MCF 10A (cell line): ENCODE measurements at regions not wholly inside any gene's neighbourhood (a gene's known extent, or its start where the extent isn't known, plus 50 kb on each side); places are given as distances from the start of the nearest gene placed in this dataset.

ENCODE experiments used
- BruUV-seq: library from RNA; stranded (reverse); fragments of 400-500 nt; replicated peaks from 2 replicates; lab custom pipeline; 2021; lab: Mats Ljungman, UMichigan
- CTCF ChIA-PET: fragments of 300-600 bp; sonication (Branson Sonifier 250); formaldehyde crosslinking; extraction: SDS; loops from one replicate; lab custom pipeline; 2021; ENCODE audit warnings: antibody characterized with exemption, inconsistent platforms; lab: Yijun Ruan, JAX
- POLR2A ChIA-PET: fragments of 300-600, 350-650 bp; sonication (Branson Sonifier 250); formaldehyde crosslinking; extraction: SDS; loops from one replicate; lab custom pipeline; 2020; ENCODE audit warnings: antibody characterized with exemption, inconsistent platforms; lab: Yijun Ruan, JAX
- DNase-seq: peaks from one replicate; pipeline ENCODE4 v3.0.0-alpha.2; 2018; ENCODE audit not compliant: unreplicated experiment
- H3K27ac Mint-ChIP-seq: one replicate; pipeline ENCODE4 v1.8.0; 2022; ENCODE audit warnings: mild to moderate bottlenecking, low read depth, mixed read lengths; ENCODE audit not compliant: unreplicated experiment
- H3K27me3 Mint-ChIP-seq: one replicate; pipeline ENCODE4 v1.8.0; 2022; ENCODE audit warnings: mixed read lengths; ENCODE audit not compliant: insufficient read depth, unreplicated experiment
- H3K36me3 Mint-ChIP-seq: one replicate; pipeline ENCODE4 v1.8.0; 2022; ENCODE audit warnings: mild to moderate bottlenecking, moderate library complexity, mixed read lengths; ENCODE audit not compliant: insufficient read depth, unreplicated experiment
- H3K4me1 Mint-ChIP-seq: one replicate; pipeline ENCODE4 v1.8.0; 2022; ENCODE audit warnings: mixed read lengths; ENCODE audit not compliant: insufficient read depth, unreplicated experiment
- H3K4me3 Mint-ChIP-seq: one replicate; pipeline ENCODE4 v1.8.0; 2022; ENCODE audit warnings: mild to moderate bottlenecking, moderate library complexity, mixed read lengths; ENCODE audit not compliant: unreplicated experiment
- H3K9me3 Mint-ChIP-seq: one replicate; pipeline ENCODE4 v1.8.0; 2022; ENCODE audit warnings: mixed read lengths; ENCODE audit not compliant: unreplicated experiment
- intact Hi-C: fragments of 100-400 bp; cut with micrococcal nuclease; formaldehyde crosslinking; loops from 2 replicates; pipeline ENCODE4 v1.14.1; 2022
- TF ChIP-seq, protein P1 (sequence below): fragments of 200-600 bp; IDR thresholded peaks from one replicate; pipeline ENCODE4 v1.8.0; 2022; ENCODE audit warnings: antibody characterized with exemption, mild to moderate bottlenecking; ENCODE audit not compliant: unreplicated experiment

DNA sequence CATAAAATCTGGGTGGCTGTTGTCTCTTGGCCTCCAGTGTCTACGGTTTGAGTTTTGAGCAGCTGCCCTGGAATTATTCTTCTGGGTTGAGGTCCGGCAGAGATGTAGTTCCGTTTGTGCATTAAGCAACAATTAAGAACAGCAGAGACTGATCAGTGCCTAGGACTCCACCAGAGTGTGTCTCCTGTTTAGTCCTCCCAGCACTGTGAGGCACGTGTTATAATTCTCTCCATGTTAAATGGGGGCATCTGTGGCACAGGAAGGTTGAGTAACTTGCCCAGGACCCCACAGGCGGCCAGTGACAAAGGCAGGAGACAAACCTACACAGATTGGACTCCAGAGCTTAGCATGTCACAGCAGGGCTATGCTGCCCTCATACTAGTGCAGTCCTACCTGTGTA, 225.1 kb downstream of the CBLN1 start:
- Mint-ChIP-seq H3K9me3 (no peaks in the 10 kb centered on the region), H3K4me3 (no peak overlapping the region), H3K27ac (no peak overlapping the region), H3K4me1 (no peaks in the 10 kb centered on the region), H3K27me3 (peaks cover 14% of the 10 kb centered on the region), H3K36me3 (no peaks in the 10 kb centered on the region)
- ChIA-PET CTCF (interaction anchor here (0.6 kb wide), 1 partner anchor 135 kb away, joined by 4 read pairs; no protein-coding TSS in a partner anchor), POLR2A (no interaction called here)
- TF ChIP-seq, protein P1, sequence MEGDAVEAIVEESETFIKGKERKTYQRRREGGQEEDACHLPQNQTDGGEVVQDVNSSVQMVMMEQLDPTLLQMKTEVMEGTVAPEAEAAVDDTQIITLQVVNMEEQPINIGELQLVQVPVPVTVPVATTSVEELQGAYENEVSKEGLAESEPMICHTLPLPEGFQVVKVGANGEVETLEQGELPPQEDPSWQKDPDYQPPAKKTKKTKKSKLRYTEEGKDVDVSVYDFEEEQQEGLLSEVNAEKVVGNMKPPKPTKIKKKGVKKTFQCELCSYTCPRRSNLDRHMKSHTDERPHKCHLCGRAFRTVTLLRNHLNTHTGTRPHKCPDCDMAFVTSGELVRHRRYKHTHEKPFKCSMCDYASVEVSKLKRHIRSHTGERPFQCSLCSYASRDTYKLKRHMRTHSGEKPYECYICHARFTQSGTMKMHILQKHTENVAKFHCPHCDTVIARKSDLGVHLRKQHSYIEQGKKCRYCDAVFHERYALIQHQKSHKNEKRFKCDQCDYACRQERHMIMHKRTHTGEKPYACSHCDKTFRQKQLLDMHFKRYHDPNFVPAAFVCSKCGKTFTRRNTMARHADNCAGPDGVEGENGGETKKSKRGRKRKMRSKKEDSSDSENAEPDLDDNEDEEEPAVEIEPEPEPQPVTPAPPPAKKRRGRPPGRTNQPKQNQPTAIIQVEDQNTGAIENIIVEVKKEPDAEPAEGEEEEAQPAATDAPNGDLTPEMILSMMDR: no peak
- DNase-seq: no peak
- no TSS peak for BruUV-seq
- intact Hi-C loops: no loop called here

DNA sequence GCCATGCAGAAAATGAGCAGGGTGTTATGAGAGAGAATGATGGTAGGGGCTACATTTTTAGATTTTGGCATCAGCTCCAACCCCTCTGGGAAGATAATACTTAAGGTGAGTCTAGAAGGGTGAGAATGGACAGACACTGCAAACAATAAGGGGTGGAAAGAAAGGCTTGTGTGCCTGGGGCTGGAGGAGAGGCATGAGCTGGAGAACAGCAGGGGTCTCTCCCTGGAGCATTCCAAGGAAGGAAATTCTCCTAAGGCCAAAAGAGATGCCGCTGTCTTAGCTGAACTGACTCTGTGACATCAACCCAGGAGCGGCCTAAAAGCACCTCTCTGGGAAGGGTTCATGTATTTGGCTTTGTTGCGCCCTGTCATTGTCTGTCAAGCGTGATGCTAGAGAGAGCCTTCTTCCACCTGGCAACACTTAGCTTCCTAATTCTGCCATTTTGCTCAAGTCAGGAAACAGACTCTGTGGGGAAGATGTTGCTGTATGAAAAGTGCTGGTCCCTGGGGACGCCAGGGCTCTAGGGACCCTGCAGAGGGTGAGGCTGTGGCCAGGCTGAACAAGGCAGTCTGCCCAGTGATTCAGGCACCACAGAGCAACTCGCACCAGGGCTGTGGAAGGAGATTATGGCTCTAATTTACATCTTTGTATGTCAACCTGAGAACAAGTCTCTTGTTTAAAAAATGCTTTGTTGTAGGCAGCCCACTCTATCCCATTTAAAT, 225.7 kb downstream of the CBLN1 start:
- no peak for DNase-seq
- H3K27ac Mint-ChIP-seq: no peak overlapping the region
- intact Hi-C loops: no loop called here
- no TSS peak for BruUV-seq
- no peaks in the 10 kb centered on the region for H3K4me1 Mint-ChIP-seq
- no peak overlapping the region for H3K4me3 Mint-ChIP-seq
- TF ChIP-seq, protein P1: no peak
- no peaks in the 10 kb centered on the region for H3K9me3 Mint-ChIP-seq
- peaks cover 14% of the 10 kb centered on the region for H3K27me3 Mint-ChIP-seq
- no peaks in the 10 kb centered on the region for H3K36me3 Mint-ChIP-seq
- ChIA-PET POLR2A (no interaction called here), CTCF (interaction anchor here (0.6 kb wide), 2 partner anchors 16 to 135 kb away, joined by 4 read pairs; no protein-coding TSS in a partner anchor)

DNA sequence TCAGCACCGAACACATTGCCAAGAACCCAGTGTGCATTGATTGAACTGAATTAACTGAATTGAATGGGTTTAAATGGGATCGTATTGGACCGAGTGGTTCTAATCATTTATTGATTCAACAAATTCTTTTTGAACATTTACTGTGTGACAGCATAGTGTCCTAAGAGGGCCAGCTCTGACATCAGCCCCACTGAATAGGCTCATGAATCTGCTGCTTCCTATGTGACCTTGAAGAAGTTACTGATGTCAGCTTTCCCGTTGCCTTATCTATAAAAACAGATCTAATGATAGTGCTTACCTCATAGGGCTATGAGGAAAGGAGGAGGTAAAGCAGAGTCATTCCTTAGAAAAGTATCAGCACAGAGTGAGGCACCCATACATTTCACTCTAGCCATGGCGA, 226.3 kb downstream of the CBLN1 start:
- no TSS peak for BruUV-seq
- intact Hi-C loops: no loop called here
- CTCF ChIA-PET: interaction anchor here (0.6 kb wide), 1 partner anchor 16 kb away, joined by 4 read pairs; no protein-coding TSS in a partner anchor
- Mint-ChIP-seq H3K36me3 (no peaks in the 10 kb centered on the region), H3K4me3 (no peak overlapping the region), H3K9me3 (no peaks in the 10 kb centered on the region), H3K27me3 (peaks cover 14% of the 10 kb centered on the region), H3K27ac (no peak overlapping the region), H3K4me1 (no peaks in the 10 kb centered on the region)
- TF ChIP-seq, protein P1: no peak
- no peak for DNase-seq
- POLR2A ChIA-PET: no interaction called here

DNA sequence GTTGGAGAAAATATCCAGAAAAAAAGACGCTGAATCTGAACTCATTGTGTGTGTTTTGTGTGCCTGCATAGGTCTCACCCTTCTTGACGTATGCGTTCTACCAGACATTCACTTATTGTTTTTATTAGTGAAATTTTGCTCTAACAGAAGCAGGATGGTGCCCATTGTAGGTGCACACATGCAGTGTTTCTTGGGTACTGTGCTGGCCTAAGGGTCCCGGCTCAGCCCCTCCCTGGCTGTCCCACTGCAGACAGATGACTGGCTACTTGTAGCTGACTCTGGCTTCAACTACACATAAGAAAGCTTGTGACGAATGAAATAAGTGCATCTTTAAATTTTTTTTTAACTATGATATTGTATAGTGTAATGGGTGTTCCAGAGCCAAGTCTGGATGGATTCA, 227.0 kb downstream of the CBLN1 start:
- H3K9me3 Mint-ChIP-seq: no peaks in the 10 kb centered on the region

More for the DNA sequence above, 227.0 kb downstream of the CBLN1 start:
- ChIA-PET CTCF (no interaction called here), POLR2A (no interaction called here)
- BruUV-seq: no TSS peak
- no peak overlapping the region for H3K4me3 Mint-ChIP-seq
- no peaks in the 10 kb centered on the region for H3K36me3 Mint-ChIP-seq
- DNase-seq: no peak
- H3K27ac Mint-ChIP-seq: no peak overlapping the region
- TF ChIP-seq, protein P1: no peak
- peaks cover 14% of the 10 kb centered on the region for H3K27me3 Mint-ChIP-seq
- intact Hi-C loops: no loop called here
- no peaks in the 10 kb centered on the region for H3K4me1 Mint-ChIP-seq
